Activated T-cell treated with anti-CD3 and anti-CD28 coated beads, Interleukin-2, amount 50 U/mL, for 72 hours (primary cell): ENCODE measurements at regions not wholly inside any gene's neighbourhood (a gene's known extent, or its start where the extent isn't known, plus 50 kb on each side); places are given as distances from the start of the nearest gene placed in this dataset.
"Not testable (repeated sequence)": the region's sequence is repeated elsewhere in the genome, so short reads cannot be mapped to it uniquely, and the experiment has no call there.

Source experiments
- ATAC-seq, 2 donors: fragments of 150-1000 bp; cut with Tn5 transposase; replicated peaks in 1 of 2; 2 replicates each; pipeline ENCODE4 v1.10.0; 2021; ENCODE audit warnings: moderate library complexity in 2 of 2, mild to moderate bottlenecking in 1 of 2
- DNase-seq, 2 donors: peaks; one replicate each; pipeline ENCODE4 v3.0.0; 2021 to 2022; ENCODE audit warnings: mixed read lengths in 1 of 2
- H3K27ac Mint-ChIP-seq: one replicate; pipeline ENCODE4 v1.8.0; 2022; ENCODE audit warnings: mild to moderate bottlenecking, moderate library complexity, mixed read lengths
- H3K27me3 Mint-ChIP-seq: one replicate; pipeline ENCODE4 v1.8.0; 2022; ENCODE audit warnings: low read depth, mixed read lengths
- H3K36me3 Mint-ChIP-seq, 2 donors: one replicate each; pipeline ENCODE4 v1.8.0; 2022; ENCODE audit warnings: mixed read lengths in 2 of 2, mild to moderate bottlenecking in 1 of 2; ENCODE audit not compliant: insufficient read depth in 2 of 2
- H3K4me1 Mint-ChIP-seq: one replicate; pipeline ENCODE4 v1.8.0; 2022; ENCODE audit warnings: low read depth, mixed read lengths
- H3K4me3 Mint-ChIP-seq, 2 donors: one replicate each; pipeline ENCODE4 v1.8.0; 2022; ENCODE audit warnings: mild to moderate bottlenecking in 2 of 2, mixed read lengths in 2 of 2, moderate library complexity in 2 of 2
- H3K9me3 Mint-ChIP-seq, 2 donors: one replicate each; pipeline ENCODE4 v1.8.0; 2022; ENCODE audit warnings: mixed read lengths in 2 of 2

GRCh38 chr1:10915594-10915993, 96.9 kb upstream of the TARDBP start:
- no peaks in the 10 kb centered on the region for H3K9me3 Mint-ChIP-seq
- no peak for ATAC-seq
- H3K4me1 Mint-ChIP-seq, result peaks cover 22% of the 10 kb centered on the region
- peaks cover 43% of the 10 kb centered on the region for H3K27me3 Mint-ChIP-seq
- H3K4me3 Mint-ChIP-seq, result no peak overlapping the region
- no peaks in the 10 kb centered on the region for H3K36me3 Mint-ChIP-seq
- no peak overlapping the region for H3K27ac Mint-ChIP-seq
- no peak for DNase-seq

GRCh38 chr1:10916311-10916710, 96.1 kb upstream of the TARDBP start:
- Mint-ChIP-seq H3K4me1 (peaks cover 22% of the 10 kb centered on the region), H3K27me3 (peaks cover 50% of the 10 kb centered on the region), H3K36me3 (no peaks in the 10 kb centered on the region), H3K27ac (no peak overlapping the region), H3K4me3 (no peak overlapping the region), H3K9me3 (no peaks in the 10 kb centered on the region)
- ATAC-seq, result no peak
- no peak for DNase-seq

- ATAC-seq (no peak), DNase-seq (no peak)
- Mint-ChIP-seq H3K27ac (no peak overlapping the region), H3K4me3 (peak overlapping the region in 1 of 2 donors; percentile 59), H3K4me1 (peaks cover 28% of the 10 kb centered on the region), H3K27me3 (peaks cover 57% of the 10 kb centered on the region), H3K9me3 (no peaks in the 10 kb centered on the region), H3K36me3 (no peaks in the 10 kb centered on the region)
Measured at GRCh38 chr1:10916991-10917390, 95.5 kb upstream of the TARDBP start.

- no peaks in the 10 kb centered on the region for H3K36me3 Mint-ChIP-seq
- H3K27ac Mint-ChIP-seq, result no peak overlapping the region
- H3K4me3 Mint-ChIP-seq, result peak overlapping the region; percentile 57 to 59
- ATAC-seq (peak; percentile 47 to 72), DNase-seq (peak in 1 of 2 donors; percentile 25)
- peaks cover 59% of the 10 kb centered on the region for H3K27me3 Mint-ChIP-seq
- H3K9me3 Mint-ChIP-seq, result no peaks in the 10 kb centered on the region
- H3K4me1 Mint-ChIP-seq, result peaks cover 36% of the 10 kb centered on the region
Measured at GRCh38 chr1:10917513-10918454, 94.7 kb upstream of the TARDBP start.

GRCh38 chr1:10918531-10918930, 93.9 kb upstream of the TARDBP start:
- Mint-ChIP-seq H3K36me3 (no peaks in the 10 kb centered on the region), H3K9me3 (no peaks in the 10 kb centered on the region), H3K4me1 (peaks cover 38% of the 10 kb centered on the region), H3K4me3 (no peak overlapping the region), H3K27me3 (peaks cover 52% of the 10 kb centered on the region), H3K27ac (no peak overlapping the region)
- DNase-seq (no peak), ATAC-seq (no peak)

- no peak for ATAC-seq
- Mint-ChIP-seq H3K9me3 (no peaks in the 10 kb centered on the region), H3K27me3 (peaks cover 53% of the 10 kb centered on the region), H3K4me1 (peaks cover 38% of the 10 kb centered on the region), H3K36me3 (no peaks in the 10 kb centered on the region), H3K4me3 (no peak overlapping the region), H3K27ac (no peak overlapping the region)
- DNase-seq, result no peak
Measured at GRCh38 chr1:10920063-10920626, 92.3 kb upstream of the TARDBP start.

GRCh38 chr1:10922315-10923060, 90.0 kb upstream of the TARDBP start:
- H3K36me3 Mint-ChIP-seq, H3K9me3 Mint-ChIP-seq, H3K4me3 Mint-ChIP-seq, H3K27ac Mint-ChIP-seq: not testable (repeated sequence)
- peaks cover 56% of the 10 kb centered on the region for H3K27me3 Mint-ChIP-seq
- DNase-seq (peak; percentile 40 to 66), ATAC-seq (peak; percentile 80 to 92)
- peaks cover 28% of the 10 kb centered on the region for H3K4me1 Mint-ChIP-seq

- DNase-seq, result no peak
- peaks cover 1 to 2% of the 10 kb centered on the region in 2 donors for H3K9me3 Mint-ChIP-seq
- peaks cover 0 to 3% of the 10 kb centered on the region in 2 donors for H3K36me3 Mint-ChIP-seq
- H3K27me3 Mint-ChIP-seq, result peaks cover 52% of the 10 kb centered on the region
- peaks cover 16% of the 10 kb centered on the region for H3K4me1 Mint-ChIP-seq
- H3K4me3 Mint-ChIP-seq, result no peak overlapping the region
- H3K27ac Mint-ChIP-seq, result no peak overlapping the region
- no peak for ATAC-seq
Measured at GRCh38 chr1:10924030-10924429, 88.4 kb upstream of the TARDBP start.

- Mint-ChIP-seq H3K9me3 (peaks cover 2 to 4% of the 10 kb centered on the region in 2 donors), H3K36me3 (peaks cover 2 to 8% of the 10 kb centered on the region in 2 donors)
- no peak for ATAC-seq
Measured at GRCh38 chr1:10928654-10929053, 83.8 kb upstream of the TARDBP start.

GRCh38 chr1:10932088-10932487, 80.4 kb upstream of the TARDBP start:
- Mint-ChIP-seq H3K4me3 (no peak overlapping the region), H3K27ac (peak overlapping the region; percentile 5), H3K36me3 (peaks cover 2 to 8% of the 10 kb centered on the region in 2 donors), H3K27me3 (peaks cover 45% of the 10 kb centered on the region), H3K9me3 (peaks cover 2 to 4% of the 10 kb centered on the region in 2 donors), H3K4me1 (peaks cover 9% of the 10 kb centered on the region)
- peak; percentile 62 to 78 for DNase-seq
- peak; percentile 96 to 97 for ATAC-seq

More at GRCh38 chr1:10928654-10929053, 83.8 kb upstream of the TARDBP start:
- Mint-ChIP-seq H3K4me3 (no peak overlapping the region), H3K27ac (no peak overlapping the region), H3K4me1 (peaks cover 8% of the 10 kb centered on the region), H3K27me3 (peaks cover 41% of the 10 kb centered on the region)
- DNase-seq, result no peak

GRCh38 chr1:10934150-10934818, 78.2 kb upstream of the TARDBP start:
- no peak for ATAC-seq
- peaks cover 0 to 2% of the 10 kb centered on the region in 2 donors for H3K9me3 Mint-ChIP-seq

GRCh38 chr1:10935246-10935645, 77.2 kb upstream of the TARDBP start:
- H3K4me1 Mint-ChIP-seq, result peaks cover 38% of the 10 kb centered on the region
- H3K27ac Mint-ChIP-seq, result no peak overlapping the region
- no peak overlapping the region for H3K4me3 Mint-ChIP-seq
- peaks cover 0 to 2% of the 10 kb centered on the region in 2 donors for H3K9me3 Mint-ChIP-seq
- ATAC-seq (no peak), DNase-seq (no peak)
- H3K27me3 Mint-ChIP-seq, result peaks cover 59% of the 10 kb centered on the region
- peaks cover 2% of the 10 kb centered on the region in 2 donors for H3K36me3 Mint-ChIP-seq

More at GRCh38 chr1:10934150-10934818, 78.2 kb upstream of the TARDBP start:
- no peak overlapping the region for H3K27ac Mint-ChIP-seq
- peaks cover 28% of the 10 kb centered on the region for H3K4me1 Mint-ChIP-seq
- no peak overlapping the region for H3K4me3 Mint-ChIP-seq
- peaks cover 2 to 3% of the 10 kb centered on the region in 2 donors for H3K36me3 Mint-ChIP-seq
- DNase-seq, result no peak
- peaks cover 54% of the 10 kb centered on the region for H3K27me3 Mint-ChIP-seq
